GM10266 (cell line): ENCODE measurements at regions not wholly inside any gene's neighbourhood (a gene's known extent, or its start where the extent isn't known, plus 50 kb on each side); places are given as distances from the start of the nearest gene placed in this dataset.

ENCODE experiments used
- DNase-seq: peaks from one replicate; pipeline ENCODE4 v3.0.0; 2012; ENCODE audit errors: extremely low spot score
- TF ChIP-seq, protein P1 (sequence below): IDR thresholded peaks from 2 replicates; pipeline ENCODE4 v1.5.1; 2012; ENCODE audit warnings: mild to moderate bottlenecking, low read depth; ENCODE audit not compliant: control insufficient read depth, insufficient read depth; ENCODE audit errors: missing control alignments

DNA sequence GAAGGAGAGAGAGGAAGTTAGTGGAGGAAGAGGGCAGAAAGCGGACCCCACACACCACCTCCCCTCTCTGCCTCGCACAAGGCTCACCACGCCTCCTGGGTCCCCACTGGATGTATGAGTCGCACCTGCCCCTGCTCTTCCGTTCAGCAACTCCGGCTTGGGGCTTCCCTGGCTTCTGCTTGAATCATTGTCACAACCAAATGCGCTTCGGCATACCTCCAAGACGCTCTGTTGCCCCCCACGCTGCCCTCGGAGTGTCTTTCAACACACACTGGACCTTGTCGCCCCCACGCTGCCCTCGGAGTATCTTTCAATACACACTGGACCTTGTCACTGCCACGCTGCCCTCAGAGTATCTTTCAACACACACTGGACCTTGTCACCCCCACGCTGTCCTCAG is 247.2 kb downstream of the TEX29 start:
- TF ChIP-seq, protein P1, sequence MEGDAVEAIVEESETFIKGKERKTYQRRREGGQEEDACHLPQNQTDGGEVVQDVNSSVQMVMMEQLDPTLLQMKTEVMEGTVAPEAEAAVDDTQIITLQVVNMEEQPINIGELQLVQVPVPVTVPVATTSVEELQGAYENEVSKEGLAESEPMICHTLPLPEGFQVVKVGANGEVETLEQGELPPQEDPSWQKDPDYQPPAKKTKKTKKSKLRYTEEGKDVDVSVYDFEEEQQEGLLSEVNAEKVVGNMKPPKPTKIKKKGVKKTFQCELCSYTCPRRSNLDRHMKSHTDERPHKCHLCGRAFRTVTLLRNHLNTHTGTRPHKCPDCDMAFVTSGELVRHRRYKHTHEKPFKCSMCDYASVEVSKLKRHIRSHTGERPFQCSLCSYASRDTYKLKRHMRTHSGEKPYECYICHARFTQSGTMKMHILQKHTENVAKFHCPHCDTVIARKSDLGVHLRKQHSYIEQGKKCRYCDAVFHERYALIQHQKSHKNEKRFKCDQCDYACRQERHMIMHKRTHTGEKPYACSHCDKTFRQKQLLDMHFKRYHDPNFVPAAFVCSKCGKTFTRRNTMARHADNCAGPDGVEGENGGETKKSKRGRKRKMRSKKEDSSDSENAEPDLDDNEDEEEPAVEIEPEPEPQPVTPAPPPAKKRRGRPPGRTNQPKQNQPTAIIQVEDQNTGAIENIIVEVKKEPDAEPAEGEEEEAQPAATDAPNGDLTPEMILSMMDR = no peak

DNA sequence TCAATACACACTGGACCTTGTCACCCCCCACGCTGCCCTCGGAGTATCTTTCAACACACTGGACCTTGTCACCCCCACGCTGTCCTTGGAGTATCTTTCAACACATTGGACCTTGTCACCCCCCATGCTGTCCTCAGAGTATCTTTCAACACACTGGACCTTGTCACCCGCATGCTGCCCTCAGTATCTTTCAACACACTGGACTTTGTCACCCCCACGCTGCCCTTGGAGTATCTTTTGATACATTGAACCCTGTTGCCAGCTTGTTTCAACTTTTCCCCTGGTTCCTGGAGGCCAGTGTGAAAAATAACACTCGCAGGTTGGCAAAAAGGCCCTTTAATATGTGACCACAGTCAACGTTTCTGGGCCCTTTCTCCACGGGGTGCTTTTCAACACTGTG is 247.8 kb downstream of the TEX29 start:
- no peak for DNase-seq

More for the DNA sequence above, 247.2 kb downstream of the TEX29 start:
- DNase-seq = no peak

DNA sequence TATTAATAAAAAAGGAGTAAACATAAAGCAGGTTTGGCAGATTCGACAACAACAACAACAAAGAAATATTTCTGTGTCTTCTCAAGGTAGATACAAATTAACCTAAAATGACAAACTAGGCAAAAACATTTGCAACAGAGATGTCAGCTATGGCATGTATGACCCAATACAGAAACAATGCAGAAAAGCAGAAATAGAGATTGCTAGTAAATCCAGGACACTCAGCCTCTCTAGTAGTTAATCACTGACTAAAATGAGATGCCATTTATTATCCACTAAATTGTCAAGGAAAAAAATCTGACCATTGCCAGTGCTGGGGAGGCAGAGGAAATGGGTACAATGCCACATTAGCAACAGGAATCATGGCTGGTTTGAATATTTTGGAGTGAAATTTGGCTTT is 250.5 kb downstream of the TEX29 start:
- TF ChIP-seq, protein P1 = no peak
- no peak for DNase-seq

More for the DNA sequence above, 247.8 kb downstream of the TEX29 start:
- TF ChIP-seq, protein P1 = no peak

DNA sequence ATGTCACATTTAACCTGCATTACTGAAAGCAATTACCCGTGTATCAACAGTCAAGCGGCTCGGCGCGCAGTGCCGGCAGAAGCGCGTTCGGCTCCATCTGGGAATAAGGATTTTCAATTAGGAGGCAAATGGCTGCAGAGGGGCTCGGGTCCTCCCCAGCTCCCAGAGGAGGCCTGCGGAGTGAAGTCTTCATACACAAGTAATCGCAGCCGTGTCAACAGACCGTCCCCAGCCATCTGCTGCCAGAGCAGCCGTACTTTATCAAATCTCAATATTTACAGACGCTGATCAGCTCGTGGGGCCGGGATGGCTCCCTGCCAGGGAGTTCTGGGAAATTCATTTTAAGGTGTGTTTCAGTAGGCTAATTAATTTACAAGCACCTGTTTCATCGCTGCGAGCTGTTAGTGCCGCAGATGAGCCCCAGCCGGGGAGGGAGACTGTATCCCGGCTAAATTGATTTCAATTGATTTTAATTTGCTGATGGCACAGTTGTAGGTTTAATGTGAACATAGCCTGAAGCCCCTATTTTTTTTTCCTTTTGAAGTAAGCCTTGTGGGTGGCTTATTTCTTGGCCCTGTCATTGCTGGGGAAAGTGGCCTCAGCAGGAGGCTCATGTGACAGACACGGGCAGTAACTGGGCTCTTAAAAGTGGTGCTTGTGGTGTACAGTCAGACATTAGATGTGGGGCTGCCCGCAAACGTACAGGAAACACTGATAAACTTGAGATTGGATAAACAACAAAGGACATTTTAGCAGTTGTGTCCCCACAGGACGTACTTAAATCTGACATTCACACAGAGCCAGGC is 252.7 kb downstream of the TEX29 start:
- TF ChIP-seq, protein P1 = no peak
- no peak for DNase-seq

DNA sequence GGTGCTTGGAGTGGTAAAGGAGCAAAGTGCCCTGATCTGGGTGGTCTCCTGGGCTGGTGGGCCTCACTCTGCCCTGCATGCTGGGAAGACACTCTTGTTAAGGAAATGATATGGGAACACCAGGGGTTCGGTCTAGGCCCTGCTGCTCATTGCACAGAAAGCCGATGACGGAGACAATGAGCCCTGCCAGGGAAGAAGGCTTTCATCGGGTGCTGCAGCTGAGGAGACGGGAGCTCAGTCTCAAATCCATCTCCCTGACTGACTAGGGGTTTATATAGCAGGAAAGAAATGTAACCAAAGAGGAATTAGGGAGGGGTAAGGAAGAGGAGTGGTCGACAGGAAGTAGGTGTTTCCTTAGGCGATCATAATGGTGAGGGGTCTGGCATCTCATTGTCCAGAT is 253.4 kb downstream of the TEX29 start:
- TF ChIP-seq, protein P1 = no peak
- no peak for DNase-seq

DNA sequence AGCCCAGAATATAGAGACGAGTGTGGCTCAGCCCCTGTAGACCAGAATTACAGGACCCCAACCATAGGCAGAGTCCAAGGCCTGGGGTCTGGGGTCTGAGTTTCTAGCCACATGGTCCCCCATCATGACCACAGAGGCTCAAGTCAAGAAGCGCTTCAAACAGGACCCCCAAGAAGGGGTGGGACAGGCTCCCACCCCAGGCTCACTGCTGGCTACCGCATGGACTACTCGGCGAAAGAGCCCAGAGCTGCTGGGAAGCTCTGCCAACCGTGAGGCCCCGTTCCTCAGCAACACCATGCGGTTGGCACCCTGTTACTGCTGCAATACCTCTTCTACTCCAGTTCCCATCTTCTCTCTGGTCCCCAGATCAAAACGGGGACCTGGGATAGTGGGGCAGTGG is 254.8 kb downstream of the TEX29 start:
- TF ChIP-seq, protein P1 = no peak
- no peak for DNase-seq

DNA sequence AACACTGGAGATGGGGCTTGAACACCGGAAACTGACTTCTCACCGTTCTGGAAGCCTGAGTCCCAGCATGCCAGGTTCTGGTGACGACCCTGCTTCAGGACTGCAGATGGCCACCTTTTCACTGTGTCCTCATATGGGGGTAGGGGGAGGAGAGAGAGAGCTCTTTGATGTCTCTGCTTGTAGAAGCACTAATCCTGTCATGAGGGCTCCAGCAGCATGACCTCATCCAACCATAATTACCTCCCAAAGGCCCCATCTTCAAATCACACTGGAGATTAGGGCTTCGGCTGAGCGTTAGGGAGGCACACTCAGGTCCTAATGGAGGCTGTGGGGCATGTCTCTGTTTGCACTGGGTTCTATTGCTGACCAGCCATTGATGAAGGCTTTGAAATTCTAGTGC is 255.3 kb downstream of the TEX29 start:
- TF ChIP-seq, protein P1 = no peak
- no peak for DNase-seq
